Endothelial cell of umbilical vein (primary cell): ENCODE measurements at regions not wholly inside any gene's neighbourhood (a gene's known extent, or its start where the extent isn't known, plus 50 kb on each side); places are given as distances from the start of the nearest gene placed in this dataset.

Experiments used
- BruUV-seq: library from RNA; stranded (reverse); fragments of 400-500 nt; replicated peaks from 2 replicates; lab custom pipeline; 2021; lab: Mats Ljungman, UMichigan
- CTCF ChIA-PET: fragments of 300-600, 350-600 bp; sonication (Branson Sonifier 250); formaldehyde crosslinking; loops from one replicate; lab custom pipeline; 2021; ENCODE audit warnings: antibody characterized with exemption, inconsistent platforms; lab: Charles Lee
- POLR2A ChIA-PET: fragments of 300-600, 350-600 bp; sonication (Branson Sonifier 250); formaldehyde crosslinking; loops from one replicate; lab custom pipeline; 2021; ENCODE audit warnings: antibody characterized with exemption, inconsistent platforms; lab: Charles Lee
- DNase-seq: peaks from one replicate; pipeline ENCODE4 v3.0.0-alpha.2; 2011; ENCODE audit warnings: low read depth, low spot score
- FAIRE-seq: peaks from 2 replicates; lab custom pipeline; 2011; peaks lifted over from hg19 to GRCh38; lab: Jason Lieb, UNC
- H2AFZ ChIP-seq: 2 replicates; pipeline ENCODE4 v1.6.0; 2012; ENCODE audit warnings: low read depth, low read length, control low read depth, inconsistent platforms
- H3K27ac ChIP-seq: 2 replicates; pipeline ENCODE4 v1.5.1; 2011; ENCODE audit warnings: low read depth, mild to moderate bottlenecking, control low read depth, low read length, moderate library complexity; ENCODE audit not compliant: insufficient read depth
- H3K27me3 ChIP-seq, 2 experiments: 2 replicates each; pipeline versions ENCODE4 v1.6.0 to v1.6.1; 2011; ENCODE audit warnings: low read length in 2 of 2, mixed read lengths in 1 of 2; ENCODE audit not compliant: control insufficient read depth in 2 of 2, insufficient read depth in 2 of 2
- H3K36me3 ChIP-seq, 2 experiments: 2 replicates in 1 of 2; 3 replicates in 1 of 2; pipeline ENCODE4 v1.5.1; 2011; ENCODE audit warnings: low read length in 2 of 2, mild to moderate bottlenecking in 1 of 2, moderate library complexity in 1 of 2; ENCODE audit not compliant: control insufficient read depth in 2 of 2, insufficient read depth in 2 of 2; ENCODE audit errors: extremely low read depth in 1 of 2
- H3K4me1 ChIP-seq: 3 replicates; pipeline ENCODE4 v1.5.1; 2011; ENCODE audit warnings: mild to moderate bottlenecking, low read length; ENCODE audit not compliant: control insufficient read depth, insufficient read depth; ENCODE audit errors: extremely low read depth
- H3K4me2 ChIP-seq: 2 replicates; pipeline ENCODE4 v1.6.1; 2011; ENCODE audit warnings: low read length, control low read depth, mixed read lengths; ENCODE audit not compliant: insufficient read depth
- H3K4me3 ChIP-seq, 3 experiments: fragments of 200-600 bp in 1 of 3; sonication (generic), shearing (Covaris generic) in 1 of 3; replicated peaks in 1 of 3; 2 replicates each; pipeline ENCODE4 v1.5.1; 2011 to 2016; ENCODE audit warnings: control low read depth in 3 of 3, low read length in 3 of 3, mild to moderate bottlenecking in 2 of 3, inconsistent platforms in 1 of 3, low read depth in 1 of 3, moderate library complexity in 1 of 3; ENCODE audit not compliant: insufficient read depth in 1 of 3
- H3K79me2 ChIP-seq: 2 replicates; pipeline ENCODE4 v1.6.0; 2012; ENCODE audit warnings: low read length, inconsistent platforms; ENCODE audit not compliant: control insufficient read depth, insufficient read depth
- H3K9ac ChIP-seq: replicated peaks from 2 replicates; pipeline ENCODE3; 2011; ENCODE audit warnings: low read length, control low read depth; ENCODE audit not compliant: insufficient read depth; ENCODE audit errors: extremely low read depth
- H3K9me1 ChIP-seq: replicated peaks from 3 replicates; pipeline ENCODE4 v1.6.0; 2011; ENCODE audit warnings: mild to moderate bottlenecking, low read length; ENCODE audit not compliant: control insufficient read depth, insufficient read depth; ENCODE audit errors: extremely low read depth
- H3K9me3 ChIP-seq: replicated peaks from 2 replicates; pipeline ENCODE4 v1.5.1; 2012; ENCODE audit warnings: low read length, inconsistent platforms; ENCODE audit not compliant: control insufficient read depth, insufficient read depth
- H4K20me1 ChIP-seq: replicated peaks from 2 replicates; pipeline ENCODE3; 2011; ENCODE audit warnings: mild to moderate bottlenecking, low read length; ENCODE audit not compliant: control insufficient read depth, insufficient read depth; ENCODE audit errors: extremely low read depth
- CTCF ChIP-seq, 2 donors: IDR thresholded peaks; 1 replicate in 1 of 2; 2 replicates in 1 of 2; pipeline ENCODE4 v1.5.1; 2011; ENCODE audit warnings: low read length in 2 of 2, mild to moderate bottlenecking in 2 of 2, moderate library complexity in 2 of 2, control low read depth in 1 of 2, inconsistent platforms in 1 of 2, low read depth in 1 of 2; ENCODE audit not compliant: insufficient read depth in 1 of 2; ENCODE audit errors: extremely low read depth in 1 of 2
- EZH2 ChIP-seq: IDR thresholded peaks from 2 replicates; pipeline ENCODE4 v1.6.1; 2012; ENCODE audit warnings: borderline replicate concordance, low read depth, mild to moderate bottlenecking, moderate library complexity, low read length, inconsistent platforms; ENCODE audit not compliant: severe bottlenecking
- FOS ChIP-seq: IDR thresholded peaks from 2 replicates; pipeline ENCODE4 v1.6.1; 2011; ENCODE audit warnings: mild to moderate bottlenecking, low read length, moderate library complexity, borderline replicate concordance; ENCODE audit not compliant: insufficient read depth
- GATA2 ChIP-seq: IDR thresholded peaks from 2 replicates; pipeline ENCODE4 v1.7.0; 2011; ENCODE audit warnings: low read depth, mild to moderate bottlenecking, moderate library complexity, mixed read lengths, low read length; ENCODE audit not compliant: insufficient read length, insufficient read depth
- JUN ChIP-seq: IDR thresholded peaks from 2 replicates; pipeline ENCODE4 v1.6.1; 2011; ENCODE audit warnings: borderline replicate concordance, low read depth; ENCODE audit not compliant: insufficient read length, insufficient read depth
- MAX ChIP-seq: IDR thresholded peaks from 2 replicates; pipeline ENCODE4 v1.6.1; 2011; ENCODE audit not compliant: insufficient read depth, insufficient read length
- MYC ChIP-seq: IDR thresholded peaks from one replicate; pipeline ENCODE4 v1.6.1; 2011; ENCODE audit warnings: mild to moderate bottlenecking, low read depth, low read length
- POLR2A ChIP-seq: IDR thresholded peaks from 2 replicates; pipeline ENCODE4 v1.6.1; 2012; ENCODE audit warnings: low read depth, mild to moderate bottlenecking, control low read depth, low read length
- POLR2AphosphoS5 ChIP-seq: IDR thresholded peaks from 2 replicates; pipeline ENCODE4 v1.6.1; 2012; ENCODE audit warnings: low read depth, mild to moderate bottlenecking, control low read depth, low read length, moderate library complexity; ENCODE audit not compliant: insufficient read depth
- dilution Hi-C: fragments of 300-500 bp; cut with MboI; formaldehyde crosslinking; loops from one replicate; pipeline ENCODE4 v1.15.0; 2019; ENCODE audit warnings: low sequenced_read_pairs; ENCODE audit not compliant: extremely low pct_ligation_motif_present
- intact Hi-C: fragments of 100-400 bp; cut with micrococcal nuclease; formaldehyde crosslinking; loops from one replicate; pipeline ENCODE4 v1.10.0; 2022

- intact Hi-C loops: no loop called here
- dilution Hi-C loops: no loop called here
Observed at GRCh38 chr2:53559302-53559966, 208.2 kb upstream of the CHAC2 start.

More at GRCh38 chr2:53559302-53559966, 208.2 kb upstream of the CHAC2 start:
- DNase-seq (no peak), FAIRE-seq (no peak)
- no peaks in the 10 kb centered on the region for H3K9me3 ChIP-seq
- ChIA-PET CTCF (no interaction called here), POLR2A (no interaction called here)
- no peaks in the 10 kb centered on the region for H3K27me3 ChIP-seq
- TF ChIP-seq EZH2 (no peak), JUN (no peak), GATA2 (no peak), MAX (no peak), CTCF (IDR thresholded peaks at IDR 0.05; ENCODE audit: extremely low read depth in 1 of 2, insufficient read depth in 1 of 2, low read depth in 1 of 2, low read length in 2 of 2) (no peak), FOS (no peak), MYC (no peak), POLR2AphosphoS5 (no peak), POLR2A (no peak)
- H3K4me1 ChIP-seq: no peaks in the 10 kb centered on the region
- no peak overlapping the region for H3K4me2 ChIP-seq
- no peaks in the 10 kb centered on the region for H3K36me3 ChIP-seq
- H4K20me1 ChIP-seq: no peaks in the 10 kb centered on the region
- no peaks in the 10 kb centered on the region for H3K9me1 ChIP-seq
- BruUV-seq: no TSS peak
- no peak overlapping the region for H2AFZ ChIP-seq
- H3K79me2 ChIP-seq: no peaks in the 10 kb centered on the region
- no peak overlapping the region for H3K9ac ChIP-seq
- H3K27ac ChIP-seq: no peak overlapping the region
- H3K4me3 ChIP-seq: no peak overlapping the region
